Spleen (tissue), 7 donors: ENCODE measurements at regions not wholly inside any gene's neighbourhood (a gene's known extent, or its start where the extent isn't known, plus 50 kb on each side); places are given as distances from the start of the nearest gene placed in this dataset.

Source experiments
- POLR2A ChIP-seq, 3 donors: fragments of 450-650 bp; IDR thresholded peaks; one replicate each; pipeline ENCODE4 v1.5.1; 2017; ENCODE audit warnings: antibody characterized with exemption in 3 of 3, mild to moderate bottlenecking in 1 of 3
- TF ChIP-seq, protein P1 (sequence below), 11 experiments: fragments of 200-600 bp in 7 of 11; fragments of 450-650 bp in 4 of 11; sonication (generic) in 4 of 11; IDR thresholded peaks in 8 of 11; conservative IDR thresholded peaks in 3 of 11; 1 replicate in 7 of 11; 2 replicates in 4 of 11; pipeline versions ENCODE4 v1.4.0 to v1.8.0; 2016 to 2021; ENCODE audit warnings: antibody characterized with exemption in 11 of 11, inconsistent platforms in 4 of 11, mild to moderate bottlenecking in 1 of 11
- donor health status: DM: no; HTN: no; CAD: no; lungs with moderate emphysema.
- donor health status: DM: no; HTN: no; CAD: no.
- donor health status: DM: no; HTN: no; CAD: no.

DNA sequence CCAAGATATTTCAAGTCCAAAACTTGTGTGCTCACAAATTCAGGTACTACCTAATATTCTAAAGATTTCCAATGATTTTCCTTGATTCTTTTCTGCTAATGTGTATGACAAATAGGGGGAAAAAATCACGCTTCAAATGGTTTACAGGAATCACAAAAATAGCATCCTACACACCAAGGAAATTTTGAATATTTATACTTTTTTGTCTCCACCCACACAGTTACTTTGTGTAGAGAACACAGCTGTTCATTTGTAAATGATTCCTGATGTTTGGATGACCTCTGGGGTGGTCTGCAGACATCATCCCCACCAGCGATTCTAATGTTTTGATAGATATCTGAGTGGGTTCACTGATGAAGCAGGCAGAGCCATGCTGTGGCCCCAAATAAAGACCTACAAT, 260.6 kb upstream of the NCKAP5 start:
- TF ChIP-seq, protein P1, sequence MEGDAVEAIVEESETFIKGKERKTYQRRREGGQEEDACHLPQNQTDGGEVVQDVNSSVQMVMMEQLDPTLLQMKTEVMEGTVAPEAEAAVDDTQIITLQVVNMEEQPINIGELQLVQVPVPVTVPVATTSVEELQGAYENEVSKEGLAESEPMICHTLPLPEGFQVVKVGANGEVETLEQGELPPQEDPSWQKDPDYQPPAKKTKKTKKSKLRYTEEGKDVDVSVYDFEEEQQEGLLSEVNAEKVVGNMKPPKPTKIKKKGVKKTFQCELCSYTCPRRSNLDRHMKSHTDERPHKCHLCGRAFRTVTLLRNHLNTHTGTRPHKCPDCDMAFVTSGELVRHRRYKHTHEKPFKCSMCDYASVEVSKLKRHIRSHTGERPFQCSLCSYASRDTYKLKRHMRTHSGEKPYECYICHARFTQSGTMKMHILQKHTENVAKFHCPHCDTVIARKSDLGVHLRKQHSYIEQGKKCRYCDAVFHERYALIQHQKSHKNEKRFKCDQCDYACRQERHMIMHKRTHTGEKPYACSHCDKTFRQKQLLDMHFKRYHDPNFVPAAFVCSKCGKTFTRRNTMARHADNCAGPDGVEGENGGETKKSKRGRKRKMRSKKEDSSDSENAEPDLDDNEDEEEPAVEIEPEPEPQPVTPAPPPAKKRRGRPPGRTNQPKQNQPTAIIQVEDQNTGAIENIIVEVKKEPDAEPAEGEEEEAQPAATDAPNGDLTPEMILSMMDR (IDR thresholded peaks at IDR 0.05 in 8 of 11, conservative IDR thresholded peaks at IDR 0.05 in 3 of 11) = no peak
- TF ChIP-seq POLR2A (IDR thresholded peaks at IDR 0.05) = no peak
